HepG2 (cell line): ENCODE measurements at regions not wholly inside any gene's neighbourhood (a gene's known extent, or its start where the extent isn't known, plus 50 kb on each side); places are given as distances from the start of the nearest gene placed in this dataset.

Experiments
- ATAC-seq: fragments of 200-7000 bp; cut with Tn5 transposase; 3 replicates; pipeline ENCODE4 v1.9.1; 2020; ENCODE audit warnings: mild to moderate bottlenecking, moderate library complexity
- BruUV-seq: library from RNA; stranded (reverse); fragments of 400-500 nt; replicated peaks from 2 replicates; lab custom pipeline; 2021; lab: Mats Ljungman, UMichigan
- CTCF ChIA-PET: fragments of 300-600 bp; formaldehyde crosslinking; extraction: SDS; loops from one replicate; lab custom pipeline; 2021; ENCODE audit warnings: low total read pairs, inconsistent platforms, low intra/inter-chr PET ratio; lab: Yijun Ruan, JAX
- POLR2A ChIA-PET: fragments of 350-600 bp; sonication (Branson Sonifier 250); formaldehyde crosslinking; loops from one replicate; lab custom pipeline; 2020; ENCODE audit warnings: antibody characterized with exemption, inconsistent platforms; lab: Yijun Ruan, JAX
- DNase-seq: peaks from one replicate; pipeline ENCODE4 v3.0.0-alpha.2; 2015; ENCODE audit warnings: low spot score
- FAIRE-seq: peaks from 3 replicates; lab custom pipeline; 2011; peaks lifted over from hg19 to GRCh38; lab: Jason Lieb, UNC
- H2AFZ ChIP-seq: one replicate; pipeline ENCODE4 v1.6.1; 2011; ENCODE audit warnings: low read length, inconsistent platforms
- H3K27ac ChIP-seq: fragments of 300-600 bp; 3 replicates; pipeline ENCODE4 v1.8.0; 2011; ENCODE audit warnings: mixed run types, mild to moderate bottlenecking, mixed read lengths, low read length, inconsistent platforms; ENCODE audit not compliant: insufficient read depth; ENCODE audit errors: extremely low read length
- H3K27me3 ChIP-seq, 2 experiments: fragments of 200-600 bp in 1 of 2; 2 replicates in 1 of 2; 3 replicates in 1 of 2; pipeline versions ENCODE4 v1.6.0 to v1.8.0; 2011; ENCODE audit warnings: low read length in 2 of 2, mild to moderate bottlenecking in 2 of 2, moderate library complexity in 2 of 2, inconsistent platforms in 1 of 2; ENCODE audit not compliant: insufficient read depth in 2 of 2, control insufficient read depth in 1 of 2
- H3K36me3 ChIP-seq, 2 experiments: fragments of 200-600 bp in 1 of 2; replicated peaks in 1 of 2; 2 replicates in 1 of 2; 3 replicates in 1 of 2; pipeline versions ENCODE4 v1.5.1 to v1.8.0; 2011; ENCODE audit warnings: low read length in 2 of 2, inconsistent platforms in 1 of 2; ENCODE audit not compliant: insufficient read depth in 2 of 2, control insufficient read depth in 1 of 2
- H3K4me1 ChIP-seq: 2 replicates; pipeline ENCODE4 v1.5.1; 2012; ENCODE audit warnings: low read length, inconsistent platforms; ENCODE audit not compliant: insufficient read depth
- H3K4me2 ChIP-seq: 2 replicates; pipeline ENCODE4 v1.6.0; 2011; ENCODE audit warnings: low read depth, low read length, inconsistent platforms
- H3K4me3 ChIP-seq, 3 experiments: fragments of 200-600 bp in 1 of 3; sonication (generic), shearing (Covaris generic) in 1 of 3; replicated peaks in 1 of 3; 2 replicates each; pipeline ENCODE4 v1.5.1; 2011 to 2016; ENCODE audit warnings: low read length in 3 of 3, inconsistent platforms in 2 of 3, low read depth in 2 of 3, mild to moderate bottlenecking in 2 of 3, control low read depth in 1 of 3, mixed read lengths in 1 of 3; ENCODE audit not compliant: insufficient read depth in 1 of 3
- H3K79me2 ChIP-seq: one replicate; pipeline ENCODE4 v1.6.1; 2011; ENCODE audit warnings: low read length, inconsistent platforms; ENCODE audit not compliant: insufficient read depth
- H3K9ac ChIP-seq: 2 replicates; pipeline ENCODE4 v1.6.0; 2011; ENCODE audit warnings: mild to moderate bottlenecking, low read depth, low read length, inconsistent platforms; ENCODE audit not compliant: insufficient read depth
- H3K9me3 ChIP-seq: 2 replicates; pipeline ENCODE4 v1.5.1; 2012; ENCODE audit warnings: mild to moderate bottlenecking, low read length
- H4K20me1 ChIP-seq: 2 replicates; pipeline ENCODE4 v1.6.0; 2011; ENCODE audit warnings: inconsistent platforms, mild to moderate bottlenecking, low read length, moderate library complexity; ENCODE audit not compliant: insufficient read depth
- CTCF ChIP-seq: sonication (generic); formaldehyde crosslinking; IDR thresholded peaks from 2 replicates; pipeline ENCODE4 v1.5.0; 2020; ENCODE audit warnings: mild to moderate bottlenecking, missing genetic modification reagents, moderate library complexity
- JARID2 ChIP-seq: sonication (generic); formaldehyde crosslinking; IDR thresholded peaks from 2 replicates; pipeline ENCODE4 v1.8.1; 2023; ENCODE audit warnings: missing genetic modification reagents, inconsistent platforms; ENCODE audit not compliant: insufficient replicate concordance
- KMT2B ChIP-seq: IDR thresholded peaks from 2 replicates; pipeline ENCODE4 v1.6.1; 2016; ENCODE audit warnings: missing genetic modification reagents, missing compliant biosample characterization
- NFIC ChIP-seq: IDR thresholded peaks from 2 replicates; pipeline ENCODE4 v1.6.1; 2012; ENCODE audit warnings: mild to moderate bottlenecking, low read length, inconsistent platforms
- PHB2 ChIP-seq: fragments of 450-650 bp; IDR thresholded peaks from 2 replicates; pipeline ENCODE4 v1.6.1; 2018; ENCODE audit not compliant: partially characterized antibody
- ZNF101 ChIP-seq: sonication (generic); formaldehyde crosslinking; IDR thresholded peaks from 2 replicates; pipeline ENCODE4 v1.4.0; 2020; ENCODE audit warnings: mild to moderate bottlenecking, low read depth, missing genetic modification reagents, borderline replicate concordance
- ZNF598 ChIP-seq: sonication (generic); formaldehyde crosslinking; IDR thresholded peaks from 2 replicates; pipeline ENCODE4 v1.5.1; 2020; ENCODE audit warnings: mild to moderate bottlenecking, missing genetic modification reagents, borderline replicate concordance
- ZNF724P ChIP-seq: sonication (generic); formaldehyde crosslinking; IDR thresholded peaks from 2 replicates; pipeline ENCODE4 v1.8.0; 2022; ENCODE audit warnings: missing genetic modification reagents, borderline replicate concordance
- ZSCAN12 ChIP-seq: sonication (generic); formaldehyde crosslinking; IDR thresholded peaks from 2 replicates; pipeline ENCODE4 v1.9.0; 2021; ENCODE audit warnings: mild to moderate bottlenecking, missing genetic modification reagents
- WGBS: methylation state at CpG from one replicate; pipeline ENCODE4 v1.1.6; 2017; ENCODE audit warnings: low lambda C conversion rate; 5-methylcytosine and 5-hydroxymethylcytosine counted together
- in situ Hi-C: cut with HindIII; loops from 2 replicates; pipeline ENCODE4 v1.10.0; 2017; ENCODE audit warnings: low pct_unique_long_range_greater_than_20kb; ENCODE audit not compliant: extremely low pct_ligation_motif_present
- intact Hi-C: fragments of 100-400 bp; cut with micrococcal nuclease; formaldehyde crosslinking; loops from one replicate; pipeline ENCODE4 v1.10.0; 2022; ENCODE audit not compliant: unreplicated experiment

DNA sequence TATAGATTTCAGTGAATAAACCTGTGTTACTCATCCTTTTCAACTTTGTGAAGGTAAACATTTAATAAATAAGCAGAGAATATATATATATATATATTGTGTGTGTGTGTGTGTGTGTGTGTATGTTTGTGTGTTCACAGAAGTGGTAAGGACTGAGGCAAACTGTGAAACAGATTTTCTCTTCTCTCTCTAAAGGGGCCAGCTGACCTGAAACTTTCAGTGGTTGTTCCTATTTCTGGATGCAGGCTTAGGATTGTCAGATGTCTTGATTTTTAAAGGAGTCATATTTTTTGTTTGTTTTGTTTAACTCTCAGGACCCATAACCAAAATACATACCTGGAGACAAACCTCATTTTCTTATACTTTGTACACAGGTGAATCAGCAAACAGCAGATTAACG lies 714.9 kb upstream of the MEF2C start:
- 0% methylated on average over 1 of the region's 1 CpG for WGBS
- in situ Hi-C loops (no loop called here), intact Hi-C loops (no loop called here)
- H3K4me3 ChIP-seq: no peak overlapping the region
- H3K36me3 ChIP-seq: no peaks in the 10 kb centered on the region
- TF ChIP-seq NFIC: no peak
- H3K27ac ChIP-seq: no peak overlapping the region
- no peaks in the 10 kb centered on the region; the same call in 1 of the 2 replicates for H3K9me3 ChIP-seq
- no peak overlapping the region for H3K4me2 ChIP-seq
- POLR2A ChIA-PET: no interaction called here
- ATAC-seq (no peak), DNase-seq (no peak), FAIRE-seq (no peak)
- H2AFZ ChIP-seq: no peak overlapping the region
- no TSS peak for BruUV-seq
- H3K27me3 ChIP-seq: no peaks in the 10 kb centered on the region
- H3K79me2 ChIP-seq: no peaks in the 10 kb centered on the region
- H4K20me1 ChIP-seq: no peaks in the 10 kb centered on the region
- H3K9ac ChIP-seq: no peak overlapping the region
- no peaks in the 10 kb centered on the region for H3K4me1 ChIP-seq
- CTCF ChIA-PET: no interaction called here

- Histone ChIP-seq H2AFZ (no peak overlapping the region), H3K79me2 (no peaks in the 10 kb centered on the region), H4K20me1 (no peaks in the 10 kb centered on the region), H3K4me2 (no peak overlapping the region), H3K36me3 (no peaks in the 10 kb centered on the region), H3K27me3 (no peaks in the 10 kb centered on the region), H3K4me3 (no peak overlapping the region), H3K27ac (no peak overlapping the region), H3K9ac (no peak overlapping the region), H3K9me3 (no peaks in the 10 kb centered on the region; the same call in 1 of the 2 replicates), H3K4me1 (no peaks in the 10 kb centered on the region)
- no peak for FAIRE-seq
- ChIA-PET POLR2A (no interaction called here), CTCF (no interaction called here)
- no peak for DNase-seq
- BruUV-seq: no TSS peak
- no peak for TF ChIP-seq ZNF101 (CRISPR knock-in tag)
- no peak for TF ChIP-seq JARID2
- no peak for TF ChIP-seq CTCF (CRISPR knock-in tag)
- TF ChIP-seq PHB2: no peak
- TF ChIP-seq KMT2B: no peak
- TF ChIP-seq ZSCAN12 (CRISPR knock-in tag): no peak
- no peak for TF ChIP-seq ZNF724P
- TF ChIP-seq ZNF598 (CRISPR knock-in tag): no peak
- whole genome bisulfite sequencing: 0% methylated on average over 2 of the region's 2 CpGs
- ATAC-seq: no peak
- in situ Hi-C loops: no loop called here
- intact Hi-C loops: no loop called here
Measured at GRCh38 chr5:89596821-89597220, 713.8 kb upstream of the MEF2C start.
